ENCODE measurements at regions not wholly inside any gene's neighbourhood (a gene's known extent, or its start where the extent isn't known, plus 50 kb on each side); places are given as distances from the start of the nearest gene placed in this dataset.

DNA sequence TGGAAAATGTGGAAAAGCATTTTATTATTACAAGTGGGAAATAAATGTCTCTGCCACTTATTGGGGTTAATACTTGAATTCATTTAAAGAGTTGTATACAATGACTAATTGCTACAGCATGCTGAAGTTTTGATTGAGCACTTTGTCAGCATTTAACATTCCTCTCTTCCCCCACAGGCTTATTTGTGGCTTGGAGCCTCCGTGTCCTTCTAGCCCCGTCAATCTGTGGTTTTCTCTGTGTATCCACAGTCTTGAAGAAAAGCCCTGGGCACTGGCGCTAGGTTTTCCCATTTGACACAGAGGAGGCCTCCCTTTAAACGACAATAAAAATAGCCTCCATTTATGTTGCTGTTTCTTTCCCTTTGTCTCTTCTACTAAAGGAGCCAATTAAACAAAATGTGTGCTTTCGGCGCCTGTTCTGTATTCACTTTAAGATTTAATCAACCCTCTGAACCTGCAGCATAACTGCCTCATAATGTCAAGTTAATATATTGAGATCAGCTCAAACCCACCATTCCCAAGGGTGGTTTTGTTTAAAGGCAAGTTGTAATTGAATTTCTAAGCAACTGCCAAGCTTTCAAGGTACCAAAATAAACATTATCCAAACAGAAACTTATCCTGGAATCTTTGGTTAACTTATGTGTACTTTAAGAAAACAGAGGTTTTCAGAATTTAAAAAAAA lies 92.9 kb upstream of the ADRA1D start:
- peak in 1 of 2 donors; percentile 25 for DNase-seq (ENCODE audit: low read depth in 1 of 2, low spot score in 1 of 2)
- TF ChIP-seq, protein P1, sequence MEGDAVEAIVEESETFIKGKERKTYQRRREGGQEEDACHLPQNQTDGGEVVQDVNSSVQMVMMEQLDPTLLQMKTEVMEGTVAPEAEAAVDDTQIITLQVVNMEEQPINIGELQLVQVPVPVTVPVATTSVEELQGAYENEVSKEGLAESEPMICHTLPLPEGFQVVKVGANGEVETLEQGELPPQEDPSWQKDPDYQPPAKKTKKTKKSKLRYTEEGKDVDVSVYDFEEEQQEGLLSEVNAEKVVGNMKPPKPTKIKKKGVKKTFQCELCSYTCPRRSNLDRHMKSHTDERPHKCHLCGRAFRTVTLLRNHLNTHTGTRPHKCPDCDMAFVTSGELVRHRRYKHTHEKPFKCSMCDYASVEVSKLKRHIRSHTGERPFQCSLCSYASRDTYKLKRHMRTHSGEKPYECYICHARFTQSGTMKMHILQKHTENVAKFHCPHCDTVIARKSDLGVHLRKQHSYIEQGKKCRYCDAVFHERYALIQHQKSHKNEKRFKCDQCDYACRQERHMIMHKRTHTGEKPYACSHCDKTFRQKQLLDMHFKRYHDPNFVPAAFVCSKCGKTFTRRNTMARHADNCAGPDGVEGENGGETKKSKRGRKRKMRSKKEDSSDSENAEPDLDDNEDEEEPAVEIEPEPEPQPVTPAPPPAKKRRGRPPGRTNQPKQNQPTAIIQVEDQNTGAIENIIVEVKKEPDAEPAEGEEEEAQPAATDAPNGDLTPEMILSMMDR (IDR thresholded peaks at IDR 0.05; ENCODE audit: low read depth, low read length): no peak
- Histone ChIP-seq H3K4me1 (ENCODE audit: low read depth) (peaks cover 6% of the 10 kb centered on the region), H3K27me3 (no peaks in the 10 kb centered on the region), H3K36me3 (no peaks in the 10 kb centered on the region), H3K4me3 (no peak overlapping the region), H3K27ac (no peak overlapping the region), H3K9me3 (ENCODE audit: low read depth) (no peaks in the 10 kb centered on the region)

DNA sequence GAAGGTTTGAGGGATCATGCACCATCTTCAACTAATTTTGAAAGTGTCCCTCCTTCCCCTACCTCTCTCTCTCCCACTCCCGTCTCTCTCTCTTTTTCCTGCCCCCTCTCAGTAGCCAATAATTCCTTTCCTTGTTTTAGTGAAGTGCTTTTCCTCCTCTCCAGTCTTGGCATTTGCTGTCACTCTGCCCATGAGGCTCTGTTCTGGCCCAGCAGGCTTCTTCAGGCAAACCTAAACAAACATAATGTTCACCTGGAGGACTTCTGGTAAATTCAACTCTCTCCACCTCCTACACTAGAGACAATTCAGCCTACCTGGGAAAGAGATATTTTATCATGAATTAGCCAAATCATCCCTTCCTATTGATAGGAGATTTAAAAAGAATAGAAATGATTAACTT lies 86.6 kb upstream of the ADRA1D start:
- no peak for DNase-seq (ENCODE audit: low read depth in 1 of 2, low spot score in 1 of 2)
- H3K36me3 ChIP-seq: no peaks in the 10 kb centered on the region
- no peaks in the 10 kb centered on the region for H3K9me3 ChIP-seq (ENCODE audit: low read depth)
- H3K27ac ChIP-seq: no peak overlapping the region
- H3K27me3 ChIP-seq: no peaks in the 10 kb centered on the region
- no peaks in the 10 kb centered on the region for H3K4me1 ChIP-seq (ENCODE audit: low read depth)
- no peak overlapping the region for H3K4me3 ChIP-seq
- TF ChIP-seq, protein P1 (IDR thresholded peaks at IDR 0.05; ENCODE audit: low read depth, low read length): no peak

DNA sequence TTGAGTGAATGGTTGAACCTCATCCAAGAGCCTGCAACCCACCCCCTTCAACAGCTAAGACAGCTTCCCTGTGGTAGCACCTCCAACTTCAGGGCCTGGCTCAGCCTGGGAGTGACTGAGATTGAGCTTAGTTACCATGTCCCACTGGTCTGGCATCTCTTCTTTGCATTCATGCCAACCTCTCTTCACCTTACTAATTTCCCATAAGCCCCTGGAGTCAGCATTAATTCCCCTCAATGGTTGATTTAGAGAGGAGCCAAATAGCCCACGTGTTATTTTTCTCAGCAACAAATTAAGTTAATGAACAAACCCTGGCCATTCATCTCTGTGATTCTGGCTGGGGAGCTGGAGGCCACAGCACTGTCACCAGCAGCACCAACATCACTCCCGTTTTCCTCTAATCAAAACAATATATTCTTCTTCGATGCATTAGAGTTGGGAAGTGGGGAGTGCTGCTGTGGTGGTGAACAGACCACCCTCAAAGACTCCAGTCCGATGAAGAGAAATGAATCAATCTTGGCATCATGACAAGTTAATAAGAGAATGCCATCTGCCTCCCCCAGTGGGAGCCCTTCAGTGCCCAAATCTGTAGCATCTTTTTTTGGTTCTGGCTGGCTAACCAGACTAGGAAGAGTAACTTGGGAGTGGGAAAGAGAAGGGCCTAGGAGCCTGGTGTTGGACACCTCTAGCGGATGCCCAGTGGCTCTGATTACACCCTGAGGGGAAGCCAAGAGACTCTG lies 83.2 kb upstream of the ADRA1D start:
- no peaks in the 10 kb centered on the region for H3K9me3 ChIP-seq (ENCODE audit: low read depth)
- H3K27me3 ChIP-seq: no peaks in the 10 kb centered on the region
- DNase-seq (ENCODE audit: low read depth in 1 of 2, low spot score in 1 of 2): no peak
- H3K4me1 ChIP-seq (ENCODE audit: low read depth): no peaks in the 10 kb centered on the region
- H3K4me3 ChIP-seq: no peak overlapping the region
- H3K27ac ChIP-seq: no peak overlapping the region
- TF ChIP-seq, protein P1 (IDR thresholded peaks at IDR 0.05; ENCODE audit: low read depth, low read length): no peak
- H3K36me3 ChIP-seq: no peaks in the 10 kb centered on the region

DNA sequence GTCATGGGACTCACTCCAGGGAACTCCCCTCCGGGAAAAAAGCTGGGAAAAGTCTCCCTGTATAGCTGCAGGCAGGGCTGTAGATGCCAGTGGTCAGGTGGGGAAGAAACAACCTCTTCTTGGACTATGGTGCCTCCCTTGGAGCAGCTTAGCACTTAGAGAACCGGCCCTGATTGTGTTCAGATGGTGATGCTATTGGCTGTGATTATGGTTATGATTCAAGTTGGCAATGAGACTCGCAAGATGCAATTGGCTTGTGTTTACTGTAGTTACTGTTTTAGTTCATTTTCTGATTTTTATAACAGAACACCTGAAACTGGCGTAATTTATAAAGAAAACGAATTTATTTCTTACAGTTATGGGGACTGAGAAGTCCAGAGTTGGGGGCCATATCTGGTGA lies 80.9 kb upstream of the ADRA1D start:
- Histone ChIP-seq H3K36me3 (no peaks in the 10 kb centered on the region), H3K27me3 (no peaks in the 10 kb centered on the region), H3K27ac (no peak overlapping the region), H3K4me3 (no peak overlapping the region), H3K4me1 (ENCODE audit: low read depth) (no peaks in the 10 kb centered on the region), H3K9me3 (ENCODE audit: low read depth) (no peaks in the 10 kb centered on the region)
- TF ChIP-seq, protein P1 (IDR thresholded peaks at IDR 0.05; ENCODE audit: low read depth, low read length): no peak
- no peak for DNase-seq (ENCODE audit: low read depth in 1 of 2, low spot score in 1 of 2)

DNA sequence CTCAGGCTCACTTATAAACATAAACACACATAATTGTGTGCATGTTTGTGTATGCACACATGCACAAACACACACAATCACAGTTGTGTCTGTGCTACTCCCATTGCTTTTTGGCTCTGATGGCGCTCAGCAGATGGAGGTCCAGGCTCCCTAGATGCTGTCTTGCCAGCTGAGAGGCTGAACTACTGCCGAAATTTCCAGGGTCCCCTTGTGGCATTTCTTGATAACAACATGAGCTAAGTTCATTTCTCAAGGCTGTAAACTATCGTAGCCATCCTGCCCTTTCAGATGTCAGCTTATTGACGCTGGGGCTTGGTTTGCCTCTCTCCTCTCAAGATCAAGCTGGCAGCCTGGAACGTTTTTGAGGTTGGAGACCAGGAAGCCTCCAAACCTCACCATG lies 80.1 kb upstream of the ADRA1D start:
- Histone ChIP-seq H3K27ac (no peak overlapping the region), H3K36me3 (no peaks in the 10 kb centered on the region), H3K4me1 (ENCODE audit: low read depth) (no peaks in the 10 kb centered on the region), H3K4me3 (no peak overlapping the region), H3K9me3 (ENCODE audit: low read depth) (no peaks in the 10 kb centered on the region), H3K27me3 (no peaks in the 10 kb centered on the region)
- TF ChIP-seq, protein P1 (IDR thresholded peaks at IDR 0.05; ENCODE audit: low read depth, low read length): no peak
- no peak for DNase-seq (ENCODE audit: low read depth in 1 of 2, low spot score in 1 of 2)
